GM04504 (cell line): ENCODE measurements at regions not wholly inside any gene's neighbourhood (a gene's known extent, or its start where the extent isn't known, plus 50 kb on each side); places are given as distances from the start of the nearest gene placed in this dataset.

ENCODE experiments used
- DNase-seq: peaks from one replicate; pipeline ENCODE4 v3.0.0-alpha.2; 2012; ENCODE audit warnings: low read depth

GRCh38 chr2:45178854-45179253 lies 169.6 kb upstream of the SIX2 start:
- peak; percentile 77 for DNase-seq

DNA sequence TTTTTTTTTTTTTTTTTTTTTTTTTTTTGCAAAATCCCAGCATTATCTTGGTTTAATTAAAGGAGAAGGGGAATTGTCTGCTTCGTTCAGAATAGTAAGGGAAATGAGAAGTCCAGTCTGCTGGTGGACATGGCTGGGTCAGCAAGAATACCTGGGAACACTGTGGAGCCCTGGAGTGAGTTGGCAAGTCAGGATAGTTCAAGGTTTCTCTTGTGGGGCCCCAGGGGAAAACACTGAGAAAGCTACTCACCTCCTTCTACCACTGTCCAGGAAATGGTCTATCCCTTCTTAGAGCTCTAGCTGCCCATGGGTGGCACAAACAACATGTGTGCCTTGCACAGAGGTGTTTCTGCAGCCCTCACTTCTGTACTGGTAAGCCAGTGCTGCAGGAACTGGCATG lies 169.1 kb upstream of the SIX2 start:
- no peak for DNase-seq

DNA sequence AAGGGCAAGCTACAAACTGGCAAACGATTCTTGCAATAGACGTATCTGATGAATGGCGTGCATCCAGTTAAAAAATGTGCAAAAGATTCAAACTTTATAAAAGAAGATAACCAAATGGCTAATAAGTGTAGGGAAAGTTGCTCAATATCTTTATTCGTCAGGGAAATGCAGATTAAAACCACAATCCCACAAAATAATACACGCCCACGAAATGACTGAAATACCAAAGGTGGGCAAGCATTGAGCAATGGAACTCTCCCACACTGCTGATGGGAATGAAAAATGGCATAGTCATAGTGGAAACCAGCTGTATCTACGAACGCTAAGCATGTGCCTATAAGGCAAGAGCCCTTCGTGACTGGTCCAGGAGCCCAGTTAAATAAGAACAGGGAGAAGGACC lies 168.6 kb upstream of the SIX2 start:
- peak; percentile 99 for DNase-seq

DNA sequence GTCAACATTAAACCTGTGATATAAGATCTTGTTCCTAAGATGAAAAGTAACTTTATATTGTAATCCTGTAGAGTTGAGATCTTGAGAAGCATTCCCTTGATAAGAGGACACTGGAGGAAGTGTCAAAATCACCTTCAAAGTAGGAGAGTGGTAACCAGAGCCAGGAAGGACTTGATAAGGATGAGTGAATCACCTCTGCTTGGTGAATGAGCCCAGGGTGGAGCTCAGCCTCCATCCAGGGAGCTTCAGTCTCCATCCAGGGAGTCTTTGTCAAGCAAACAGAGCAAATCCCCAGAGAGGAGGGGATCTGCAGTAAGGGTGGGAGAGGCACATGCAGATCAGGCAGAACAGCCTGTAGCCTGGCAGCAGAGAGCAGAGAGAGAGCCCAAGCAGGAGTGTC lies 167.1 kb upstream of the SIX2 start:
- DNase-seq, result no peak

DNA sequence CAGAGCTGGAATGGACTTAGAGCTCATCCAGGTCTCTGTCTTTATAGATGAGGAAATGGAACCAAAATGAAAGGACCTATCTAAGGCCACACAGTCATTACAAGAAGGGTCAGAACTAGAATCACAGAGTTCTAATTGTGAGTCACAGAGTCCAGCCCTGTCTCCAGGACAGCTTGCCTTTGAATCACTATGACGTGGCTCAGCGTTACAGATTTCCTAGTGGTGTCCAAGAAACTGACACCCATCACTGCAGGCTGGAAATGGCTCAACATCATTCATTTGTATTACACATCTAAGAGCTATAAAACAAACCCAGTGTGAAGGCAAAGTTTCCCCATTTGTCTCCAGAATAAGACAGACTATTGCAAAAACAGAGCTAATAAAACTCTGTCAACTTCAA lies 164.3 kb upstream of the SIX2 start:
- DNase-seq, result peak; percentile 96

- DNase-seq, result no peak
Measured at GRCh38 chr2:45172760-45173392, 163.6 kb upstream of the SIX2 start.

DNA sequence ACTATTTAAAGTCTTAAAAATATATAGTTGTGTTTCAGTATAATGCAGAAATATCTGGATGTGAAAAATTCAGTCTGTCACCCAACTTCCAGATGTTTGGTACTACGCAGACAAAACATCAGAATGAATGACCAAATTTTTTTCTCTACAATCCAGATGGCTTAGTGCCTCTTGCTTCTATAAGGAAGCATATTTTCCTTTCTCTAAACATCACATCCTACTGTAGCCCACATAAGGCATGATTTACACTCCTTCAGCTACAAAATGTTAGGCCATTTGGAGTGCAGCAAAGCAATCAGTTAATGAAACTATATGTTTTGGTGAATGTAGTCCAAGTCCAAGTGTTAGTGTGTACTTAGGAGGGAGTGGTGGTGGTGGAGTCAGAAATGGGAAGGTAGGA lies 162.9 kb upstream of the SIX2 start:
- DNase-seq, result no peak

- no peak for DNase-seq
Measured at GRCh38 chr2:45171136-45171501, 161.9 kb upstream of the SIX2 start.

- no peak for DNase-seq
Measured at GRCh38 chr2:45170191-45171135, 161.2 kb upstream of the SIX2 start.

GRCh38 chr2:45169339-45170190 lies 160.3 kb upstream of the SIX2 start:
- no peak for DNase-seq

- no peak for DNase-seq
Measured at GRCh38 chr2:45168711-45169338, 159.6 kb upstream of the SIX2 start.

DNA sequence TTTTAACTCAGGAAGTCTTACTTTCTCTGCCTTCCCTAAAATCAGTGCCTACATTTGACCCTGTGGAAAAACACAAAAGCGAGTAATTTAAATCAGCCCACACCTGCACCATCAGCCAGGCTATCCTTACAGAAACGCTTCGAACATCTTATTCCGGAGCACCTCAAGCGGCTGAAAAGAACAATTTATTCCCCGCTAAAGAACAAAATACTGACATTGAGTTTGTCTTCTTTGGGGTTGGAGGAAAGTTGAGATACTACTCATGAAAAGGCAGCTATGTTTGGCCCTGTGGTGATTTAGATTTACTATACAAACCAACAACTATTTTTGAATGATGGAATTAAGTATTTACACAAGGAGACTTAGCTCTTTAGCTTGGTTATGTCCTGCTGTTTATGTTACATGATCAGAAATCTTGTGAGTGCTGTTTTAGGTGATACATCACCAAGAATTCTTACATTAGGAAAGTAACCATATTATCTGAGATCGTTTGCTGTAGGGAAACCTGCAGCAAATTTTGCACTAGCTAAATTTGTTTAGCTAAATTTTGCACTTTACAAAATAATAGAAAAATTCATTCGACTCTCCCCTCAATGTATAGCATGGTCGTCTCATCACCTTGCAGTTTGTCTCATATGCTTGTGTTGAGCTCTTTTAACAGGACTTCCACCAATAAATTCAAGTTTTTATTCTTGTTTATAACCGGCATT lies 158.8 kb upstream of the SIX2 start:
- no peak for DNase-seq

- no peak for DNase-seq
Measured at GRCh38 chr2:45166229-45166890, 157.1 kb upstream of the SIX2 start.

- DNase-seq, result no peak
Measured at GRCh38 chr2:45162711-45163110, 153.5 kb upstream of the SIX2 start.

DNA sequence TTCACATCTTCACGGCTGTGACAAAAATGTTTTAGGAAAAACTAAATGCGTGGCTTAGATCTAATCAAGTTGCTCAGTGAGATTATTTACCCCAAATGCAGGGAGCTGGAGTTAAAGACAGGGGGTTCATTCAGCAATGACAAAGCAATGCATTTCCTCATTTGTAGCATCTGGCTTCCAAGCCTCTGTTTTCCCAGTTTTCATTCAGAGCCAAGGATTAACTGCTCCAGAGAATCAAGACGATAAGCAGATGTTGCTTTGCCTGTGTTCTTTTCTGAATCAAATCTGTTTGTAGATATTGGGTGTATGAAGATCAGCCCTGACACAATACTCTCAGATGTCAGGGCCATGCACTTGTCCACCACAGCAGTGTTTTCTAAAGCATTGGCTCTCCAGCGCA lies 147.4 kb upstream of the SIX2 start:
- DNase-seq, result no peak

DNA sequence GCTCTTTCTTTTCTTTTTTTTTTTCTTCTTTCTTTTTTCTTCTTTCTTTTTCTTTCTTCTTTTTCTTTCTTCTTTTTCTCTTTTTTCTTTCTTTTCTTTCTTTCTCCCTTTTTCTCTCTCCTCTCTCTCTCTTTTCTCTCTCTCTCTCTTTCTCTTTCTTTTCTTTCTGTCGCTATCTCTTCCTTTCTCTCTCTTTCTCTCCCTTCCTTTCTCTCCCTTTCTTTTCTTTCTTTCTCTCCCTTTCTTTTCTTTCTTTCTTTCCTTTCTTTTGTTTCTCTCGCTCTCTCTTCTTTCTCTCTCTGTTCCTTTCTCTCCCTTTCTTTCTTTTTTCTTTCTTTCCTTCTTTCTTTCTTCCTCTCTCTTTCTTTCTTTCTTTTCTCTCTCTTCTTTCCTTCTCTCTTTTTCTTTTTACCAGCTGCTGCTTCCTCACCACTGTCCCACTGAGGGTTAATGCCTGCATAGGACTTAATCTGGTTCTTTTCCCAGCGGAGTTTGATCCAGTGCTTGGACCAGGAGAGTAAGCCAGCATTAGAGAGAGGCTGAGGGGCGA lies 145.4 kb upstream of the SIX2 start:
- DNase-seq, result no peak

DNA sequence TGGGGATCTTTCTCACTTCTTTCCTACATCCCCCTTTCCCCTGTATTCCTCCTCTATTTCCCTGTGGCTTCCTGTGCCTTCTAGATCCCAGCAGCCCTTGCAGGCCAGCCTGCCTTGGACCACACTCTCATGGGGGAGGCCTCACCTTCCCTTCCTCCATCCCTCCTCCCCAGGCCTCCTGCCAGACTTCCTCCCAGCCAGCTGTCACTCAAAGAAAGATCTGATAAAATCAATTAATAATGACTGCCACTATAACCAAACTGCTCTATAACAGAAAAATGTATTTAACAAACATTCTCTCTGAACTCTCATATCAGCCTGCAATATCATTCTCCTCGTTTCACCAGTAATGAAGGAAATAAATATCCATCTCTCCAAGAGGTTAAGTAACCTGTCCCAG lies 144.9 kb upstream of the SIX2 start:
- DNase-seq, result no peak

GRCh38 chr2:45153121-45153520 lies 143.9 kb upstream of the SIX2 start:
- no peak for DNase-seq

DNA sequence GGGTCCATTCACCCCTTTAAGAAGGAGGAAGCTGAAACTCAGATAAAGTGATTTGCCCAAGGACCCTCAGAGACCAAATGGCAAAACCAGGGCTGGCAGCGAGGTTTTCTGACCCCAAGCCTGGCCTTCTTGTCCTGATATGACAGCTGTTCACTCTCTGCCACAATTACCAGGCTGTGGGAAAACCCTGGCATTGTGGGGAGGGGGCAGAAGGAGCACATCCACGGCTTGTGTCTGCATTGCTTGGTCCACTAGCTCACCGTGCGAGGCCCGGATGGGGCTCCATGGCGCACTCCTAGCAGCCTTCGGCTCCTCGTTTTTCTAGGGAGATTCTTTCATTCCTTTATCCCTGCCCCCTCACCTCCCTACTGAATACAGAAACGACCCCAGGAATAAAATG lies 143.4 kb upstream of the SIX2 start:
- no peak for DNase-seq

GRCh38 chr2:45145073-45145899 lies 136.0 kb upstream of the SIX2 start:
- DNase-seq, result no peak
